ENCODE measurements at regions not wholly inside any gene's neighbourhood (a gene's known extent, or its start where the extent isn't known, plus 50 kb on each side); places are given as distances from the start of the nearest gene placed in this dataset.
"Not testable (repeated sequence)": the region's sequence is repeated elsewhere in the genome, so short reads cannot be mapped to it uniquely, and the experiment has no call there.

DNA sequence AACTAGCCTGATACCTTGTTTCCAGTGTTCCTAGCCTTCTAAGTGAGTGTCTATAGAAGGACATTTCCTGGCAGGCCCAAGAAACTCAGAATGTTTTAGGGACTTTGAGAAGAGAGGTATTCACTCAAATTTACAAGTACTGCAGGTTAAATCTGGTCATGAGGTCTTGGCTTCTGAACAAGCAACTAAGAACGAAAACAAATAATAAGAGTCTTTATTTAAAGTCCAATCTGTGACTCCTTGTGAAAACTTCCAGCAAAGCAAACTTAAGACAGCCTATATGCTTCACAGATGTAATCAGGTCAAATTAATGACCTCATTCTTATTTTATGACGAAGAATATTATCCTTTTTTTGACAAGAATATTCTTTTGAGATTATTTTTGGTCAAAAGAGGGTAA, 79.4 kb upstream of the PRSS16 start:
- DNase-seq, result no peak

DNA sequence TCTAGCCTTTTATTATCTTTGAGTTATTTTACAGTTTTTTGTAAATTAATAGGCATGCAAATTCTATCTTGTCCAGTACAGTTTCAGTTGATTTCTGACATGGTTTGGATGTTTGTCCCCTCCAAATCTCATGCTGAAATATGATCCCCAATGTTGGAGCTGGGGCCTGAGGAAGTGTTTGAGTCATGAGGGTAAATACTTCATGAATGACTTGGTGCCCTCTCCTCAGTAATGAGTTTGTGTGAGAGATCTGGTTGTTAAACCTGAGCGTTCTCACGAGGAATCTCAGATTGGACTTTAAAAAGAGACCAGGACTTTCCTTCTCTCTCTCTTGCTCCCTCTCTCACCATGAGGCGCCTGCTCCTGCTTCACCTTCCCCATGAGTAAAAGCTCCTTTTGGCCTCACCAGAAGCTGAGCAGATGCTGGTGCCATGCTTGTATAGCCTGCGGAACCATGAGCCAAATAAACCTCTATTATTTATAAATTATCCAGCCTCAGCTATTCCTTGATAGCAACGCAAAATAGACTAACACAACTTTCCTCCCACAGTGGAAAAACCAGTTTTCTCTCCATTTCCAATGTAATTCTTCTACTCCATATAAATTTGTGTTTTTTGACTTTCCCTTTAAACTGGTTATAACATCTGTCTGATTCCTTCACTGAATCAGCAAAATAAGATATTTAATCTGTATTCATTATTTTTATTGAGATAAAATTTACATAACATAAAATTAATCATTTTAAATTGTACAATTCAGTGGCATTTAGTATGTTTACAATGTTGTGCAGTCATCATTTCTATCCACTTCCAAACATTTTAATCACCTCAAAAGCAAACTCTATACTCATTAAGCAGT, 78.7 kb upstream of the PRSS16 start:
- DNase-seq, result no peak

DNA sequence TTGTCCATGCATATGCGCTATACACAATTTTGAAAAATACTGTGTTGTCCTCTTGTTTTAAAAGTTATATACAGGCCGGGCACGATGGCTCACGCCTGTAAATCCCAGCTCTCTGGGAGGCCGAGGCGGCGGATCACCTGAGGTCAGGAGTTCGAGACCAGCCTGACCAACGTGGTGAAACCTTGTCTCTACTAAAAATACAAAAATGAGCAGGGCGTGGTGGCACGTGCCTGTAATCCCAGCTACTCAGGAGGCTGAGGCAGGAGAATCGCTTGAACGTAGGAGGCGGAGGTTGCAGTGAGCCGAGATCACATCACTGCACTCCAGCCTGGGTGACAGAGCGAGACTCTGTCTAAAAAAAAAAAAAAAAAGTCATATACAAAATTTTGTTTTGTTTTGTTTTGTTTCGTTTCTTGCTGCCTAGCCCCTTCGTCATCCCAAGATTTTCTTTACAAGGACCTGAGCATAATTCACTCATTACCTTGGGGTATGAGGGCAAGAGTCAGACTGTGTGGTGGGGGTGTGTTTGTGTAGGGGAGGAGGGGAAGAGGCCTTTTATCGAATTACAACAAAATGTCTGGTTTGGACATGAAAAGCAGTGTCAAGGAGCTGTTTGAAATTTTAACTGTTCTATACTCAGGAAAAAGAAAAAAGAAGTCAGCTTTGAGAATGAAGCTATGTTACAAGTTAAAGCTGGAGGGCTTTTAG, 74.8 kb upstream of the PRSS16 start:
- not testable (repeated sequence) for DNase-seq

DNA sequence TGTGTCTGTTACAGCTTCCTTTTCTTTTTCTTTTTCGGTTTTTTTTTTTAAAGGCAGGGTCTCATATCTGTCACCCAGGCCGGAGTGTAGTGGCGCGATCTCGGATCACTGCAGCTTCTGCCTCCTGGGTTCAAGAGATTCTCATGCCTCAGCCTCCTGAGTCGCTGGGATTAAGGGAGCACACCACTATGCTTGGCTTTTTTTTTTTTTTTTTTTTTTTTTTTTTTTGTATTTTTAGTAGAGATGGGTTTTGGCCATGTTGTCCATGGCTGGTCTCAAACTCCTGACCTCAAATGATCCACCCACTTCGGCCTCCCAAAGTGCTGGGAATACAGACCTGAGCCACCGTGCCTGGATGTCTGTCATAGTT, 74.3 kb upstream of the PRSS16 start:
- DNase-seq, result not testable (repeated sequence)

DNA sequence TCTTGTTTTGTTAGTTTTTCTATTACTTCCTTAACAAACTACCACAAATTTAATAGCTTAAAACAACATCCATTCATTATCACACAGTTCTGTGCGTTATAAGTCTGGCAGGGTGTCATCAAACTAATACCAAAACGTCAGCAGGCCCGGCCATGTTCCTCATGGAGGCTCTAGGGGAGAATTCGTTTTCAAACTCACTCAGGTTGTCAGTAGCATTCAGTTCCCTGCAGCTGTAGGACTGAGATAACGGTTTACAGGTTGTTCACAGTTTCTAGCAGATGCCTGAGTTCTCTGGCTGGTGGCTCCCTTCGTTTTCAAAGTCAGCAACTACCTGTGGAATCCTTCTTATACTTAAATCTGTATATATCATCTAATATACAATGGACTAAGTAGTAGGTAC, 72.5 kb upstream of the PRSS16 start:
- no peak for DNase-seq

DNA sequence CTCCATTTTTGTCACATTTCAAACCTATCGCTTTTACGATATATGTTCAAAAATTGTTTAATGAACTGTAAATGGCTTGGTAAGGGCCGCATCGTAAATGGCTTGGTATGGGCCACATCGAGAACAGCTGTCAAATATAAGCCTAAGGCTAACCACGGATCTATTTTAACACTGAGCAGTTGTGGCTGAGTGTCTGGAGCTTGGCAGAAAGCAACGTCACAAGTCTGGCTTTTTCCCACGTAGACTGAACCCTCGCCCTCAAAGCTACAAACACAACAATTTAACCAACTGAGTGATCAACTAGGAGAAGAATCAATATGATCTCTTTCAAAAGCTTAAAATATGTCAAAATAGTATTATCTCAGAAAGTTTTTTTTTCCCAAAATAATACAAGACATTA, 71.4 kb upstream of the PRSS16 start:
- DNase-seq, result no peak

DNA sequence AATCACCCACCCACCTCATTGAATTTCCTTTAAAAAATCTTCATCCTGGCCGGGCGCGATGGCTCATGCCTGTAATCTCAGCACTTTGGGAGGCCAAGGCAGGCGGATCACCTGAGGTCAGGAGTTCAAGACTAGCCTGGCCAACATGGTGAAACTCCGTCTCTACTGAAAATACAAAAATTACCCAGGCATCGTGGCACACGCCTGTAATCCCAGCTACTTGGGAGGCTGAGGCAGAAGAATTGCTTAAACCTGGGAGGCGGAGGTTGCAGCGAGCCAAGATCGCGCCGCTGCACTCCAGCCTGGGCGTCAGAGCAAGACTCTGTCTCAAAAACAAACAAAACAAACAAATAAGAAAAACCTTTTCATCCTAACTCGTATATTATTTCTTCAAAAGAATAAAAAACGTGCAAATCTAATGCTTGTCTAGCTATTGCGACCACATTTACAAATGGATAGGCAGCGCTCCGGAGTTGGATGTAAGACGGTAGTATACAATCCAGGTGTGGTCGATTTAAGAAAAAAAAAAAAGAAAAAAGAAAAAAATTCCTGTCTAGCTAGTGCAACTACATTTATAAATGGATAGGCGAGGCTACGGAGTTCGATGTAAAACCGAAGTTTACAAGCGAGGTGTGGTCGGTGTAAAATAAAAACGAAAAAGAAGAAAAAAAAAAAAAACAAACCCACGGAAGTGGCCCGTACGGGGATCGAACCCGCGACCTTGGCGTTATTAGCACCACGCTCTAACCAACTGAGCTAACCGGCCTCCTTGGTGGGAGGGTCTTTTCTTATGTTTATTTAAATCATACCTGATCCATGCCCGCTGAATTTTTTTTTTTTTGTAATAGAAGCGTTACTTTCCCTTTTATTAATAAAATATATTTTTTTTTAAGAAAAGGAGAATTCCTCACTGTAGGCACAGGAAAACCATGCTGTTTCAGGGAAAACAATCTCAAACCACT, 70.7 kb upstream of the PRSS16 start:
- DNase-seq, result peak; percentile 88

DNA sequence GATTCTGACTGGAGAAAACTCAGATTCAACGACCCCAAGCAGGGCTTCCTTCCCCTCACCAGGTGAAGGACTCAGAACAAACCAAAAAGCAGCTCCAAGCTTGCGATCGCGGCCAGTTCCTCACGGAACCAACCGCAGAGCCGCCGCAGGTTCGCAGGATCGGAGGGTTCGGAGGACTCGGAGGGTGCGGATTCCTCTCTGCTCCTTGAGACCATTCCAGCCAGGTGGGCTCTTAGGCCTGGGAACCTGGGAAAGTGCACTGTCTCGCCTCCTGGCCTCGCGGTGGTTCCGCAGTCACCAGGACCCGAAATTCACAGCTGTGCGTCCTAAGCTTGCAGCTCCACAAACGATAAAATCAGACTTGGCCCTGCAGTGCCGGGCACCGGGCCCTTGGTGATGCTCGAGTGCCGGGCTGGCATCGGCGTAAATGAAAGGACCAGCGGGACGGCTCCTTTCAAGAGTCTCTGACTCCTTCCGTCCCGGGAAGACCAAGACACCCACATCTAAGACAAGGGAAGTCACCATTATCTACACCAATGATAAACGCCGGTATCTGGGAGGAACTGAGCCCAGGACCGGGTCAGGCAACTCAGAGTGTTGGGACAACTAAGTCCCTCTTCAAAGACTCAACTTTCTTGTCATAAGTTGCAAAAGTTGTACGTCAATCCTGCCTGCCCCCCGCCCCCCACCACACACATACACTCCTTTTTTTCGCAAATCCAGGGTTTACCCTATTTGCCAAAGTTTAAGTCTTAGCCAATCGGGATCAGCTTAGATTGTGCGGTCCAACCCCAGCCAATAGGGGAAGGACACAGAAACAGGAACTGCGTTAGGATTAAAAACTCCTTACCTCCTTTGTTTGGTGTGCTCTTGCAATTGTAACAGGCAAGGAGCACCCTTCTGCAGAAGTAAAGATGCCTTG, 69.8 kb upstream of the PRSS16 start:
- DNase-seq, result peak; percentile 89

DNA sequence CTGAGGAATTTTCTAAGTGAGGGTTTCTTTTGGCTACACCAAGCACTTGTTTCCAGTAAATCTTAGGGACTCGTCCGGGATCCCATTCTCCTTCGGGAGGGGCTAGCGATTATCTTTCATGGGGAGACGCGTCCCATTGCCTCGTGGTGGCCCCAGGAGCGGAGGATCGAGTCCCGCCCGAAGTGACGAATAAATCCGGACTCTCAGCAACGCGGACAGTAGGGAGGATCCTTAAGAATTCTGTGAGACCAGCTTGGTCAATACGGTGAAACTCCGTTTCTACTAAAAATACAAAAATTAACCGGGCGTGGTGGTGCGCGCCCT, 69.1 kb upstream of the PRSS16 start:
- DNase-seq, result no peak

DNA sequence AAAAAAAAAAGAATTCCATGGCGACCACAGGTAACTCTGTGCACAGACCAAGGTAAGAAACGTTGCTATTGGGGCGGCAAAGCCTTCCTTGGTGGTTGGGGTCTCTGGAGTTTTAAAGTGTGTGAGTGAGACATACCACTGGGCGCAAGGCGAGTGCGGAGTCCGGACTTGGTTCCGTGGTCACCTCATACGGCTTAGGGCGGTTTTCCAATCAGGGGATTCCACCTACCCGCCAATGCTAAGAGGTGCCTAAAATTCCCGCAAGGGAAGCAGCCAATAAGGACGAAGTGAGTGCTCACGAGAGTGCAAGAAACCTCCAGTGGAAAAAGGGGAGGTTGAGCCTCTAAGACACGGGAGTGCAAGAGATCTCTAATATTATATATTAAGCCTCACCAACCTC, 68.6 kb upstream of the PRSS16 start:
- no peak for DNase-seq

DNA sequence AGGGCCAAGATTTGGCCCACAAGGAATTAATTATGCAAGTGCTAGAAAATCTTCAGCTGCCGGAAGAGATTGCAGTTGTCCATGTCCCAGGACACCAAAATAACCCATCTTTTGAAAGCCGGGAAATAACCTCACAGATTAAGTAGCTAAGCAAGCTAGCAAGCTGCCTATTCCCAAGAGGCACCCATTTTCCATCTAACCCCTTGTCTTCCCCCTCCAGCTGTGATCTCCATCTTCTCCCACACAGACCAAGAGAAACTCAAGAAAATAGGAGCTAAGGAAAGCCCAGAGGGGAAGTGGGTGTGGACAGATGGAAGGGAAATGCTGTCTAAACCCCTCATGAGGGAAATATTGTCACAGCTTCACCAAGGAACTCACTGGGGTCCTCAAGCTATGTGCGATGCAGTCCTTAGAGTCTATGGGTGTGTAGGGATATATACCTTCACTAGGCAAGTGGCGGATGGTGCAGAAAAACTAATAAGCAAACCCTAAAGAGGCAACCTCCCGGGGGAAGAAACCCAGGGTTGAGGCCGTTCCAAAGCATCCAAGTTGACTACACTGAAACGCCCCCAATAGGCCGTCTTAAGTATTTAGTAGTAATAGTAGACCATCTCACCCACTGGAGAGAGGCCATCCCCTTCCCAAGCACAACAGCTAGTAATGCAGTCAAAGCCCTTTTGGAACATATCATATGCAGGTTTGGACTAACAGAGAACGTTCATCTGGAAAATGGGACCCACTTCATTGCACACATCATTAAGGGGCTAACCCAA, 64.3 kb upstream of the PRSS16 start:
- no peak for DNase-seq

DNA sequence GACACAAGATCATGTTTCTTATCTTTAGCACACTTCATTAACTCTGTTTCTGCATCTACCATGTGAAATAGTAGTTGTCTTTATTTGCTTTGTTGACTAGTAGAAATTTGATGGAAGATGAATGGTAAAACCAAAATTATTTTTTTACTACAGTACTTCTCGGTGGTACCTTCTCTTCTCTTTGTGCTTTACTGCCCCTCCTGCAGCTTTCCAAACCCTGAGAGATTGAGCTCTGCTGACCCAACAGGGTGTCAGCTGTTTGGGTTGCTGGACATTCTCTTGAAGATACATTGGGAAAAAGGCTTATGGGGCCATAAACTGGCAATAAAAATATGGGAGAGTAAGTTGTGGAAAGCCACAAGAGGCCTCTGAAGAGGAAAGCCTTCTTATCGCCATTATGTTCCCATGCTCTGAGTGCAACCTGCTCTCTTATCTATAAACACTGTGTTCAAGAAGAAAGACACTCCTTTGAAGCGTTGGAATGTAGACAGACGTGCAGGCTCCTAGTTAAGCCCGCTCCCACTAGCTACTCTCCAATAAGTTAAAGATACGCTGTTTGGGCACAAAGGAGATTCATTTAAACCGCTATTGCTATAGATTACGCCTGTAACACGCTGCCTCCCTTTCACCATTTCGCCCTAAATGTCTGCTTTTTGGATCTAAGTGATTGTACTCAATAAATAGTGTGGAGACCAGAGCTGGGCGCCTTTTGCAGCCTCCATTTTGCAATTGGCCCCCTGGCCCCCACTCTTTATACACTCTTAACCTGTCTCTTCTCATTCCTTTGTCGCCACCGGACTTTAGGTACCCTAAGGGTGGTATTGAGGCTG, 60.1 kb upstream of the PRSS16 start:
- no peak for DNase-seq

DNA sequence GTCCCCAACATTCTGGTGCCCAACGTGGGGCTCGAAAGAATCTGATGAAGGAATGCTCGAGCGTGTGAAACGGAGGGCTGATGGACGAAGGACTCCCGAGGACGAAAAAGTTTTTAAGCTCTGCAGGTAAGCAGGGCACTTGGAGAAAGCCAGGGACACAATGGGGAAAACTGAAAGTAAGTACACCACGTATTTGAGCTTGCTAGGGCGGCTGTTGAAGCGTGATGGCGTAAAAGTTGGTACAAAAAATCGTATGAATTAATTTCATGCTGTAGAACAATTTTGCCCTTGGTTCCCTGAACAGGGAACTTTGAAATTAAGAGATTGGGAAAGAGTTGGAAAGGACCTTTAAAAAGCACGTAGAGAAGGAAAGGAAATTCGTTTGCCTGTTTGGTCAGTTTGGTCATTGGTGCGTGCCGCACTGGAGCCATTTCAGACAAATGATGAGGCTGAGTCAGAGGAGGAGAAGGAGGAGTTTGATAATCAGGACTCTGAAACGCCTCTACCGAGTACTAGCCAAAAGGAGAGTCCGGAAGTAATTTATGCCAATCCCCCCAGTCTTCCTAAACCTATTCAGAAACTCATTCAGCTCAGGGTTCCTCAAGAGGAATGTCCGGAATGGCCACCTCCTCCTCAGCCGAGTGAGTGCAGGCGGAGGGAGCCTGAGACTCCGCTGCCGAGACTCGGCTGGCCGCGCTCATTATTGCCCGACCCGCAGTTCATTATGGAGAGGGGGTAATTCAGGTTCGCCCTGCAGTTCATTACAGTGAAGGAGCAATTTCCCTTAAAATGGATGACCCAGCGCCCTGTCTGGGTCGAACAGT, 59.2 kb upstream of the PRSS16 start:
- peak; percentile 75 for DNase-seq

DNA sequence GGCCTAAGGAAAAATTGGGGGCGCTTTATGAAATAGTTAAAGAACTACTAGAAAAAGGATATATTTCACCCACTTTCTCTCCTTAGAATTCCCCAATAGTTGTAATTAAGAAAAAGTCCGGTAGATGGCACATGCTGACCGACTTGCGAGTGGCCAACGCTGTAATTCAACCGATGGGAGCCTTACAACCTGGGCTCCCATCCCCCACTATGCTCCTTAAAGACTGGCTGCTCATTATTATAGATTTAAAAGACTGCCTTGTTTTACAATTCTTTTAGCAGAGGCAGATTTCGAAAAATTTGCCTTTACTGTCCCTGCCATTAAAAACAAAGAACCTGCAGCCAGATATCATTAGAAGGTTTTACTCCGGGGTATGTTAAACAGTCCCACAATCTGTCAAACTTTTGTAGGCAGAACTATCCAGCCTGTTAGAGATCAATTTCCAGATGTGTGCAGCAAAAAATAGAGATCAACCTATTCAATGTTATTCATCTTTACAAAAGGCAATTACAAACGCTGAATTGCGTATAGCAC, 58.5 kb upstream of the PRSS16 start:
- DNase-seq, result peak; percentile 78

DNA sequence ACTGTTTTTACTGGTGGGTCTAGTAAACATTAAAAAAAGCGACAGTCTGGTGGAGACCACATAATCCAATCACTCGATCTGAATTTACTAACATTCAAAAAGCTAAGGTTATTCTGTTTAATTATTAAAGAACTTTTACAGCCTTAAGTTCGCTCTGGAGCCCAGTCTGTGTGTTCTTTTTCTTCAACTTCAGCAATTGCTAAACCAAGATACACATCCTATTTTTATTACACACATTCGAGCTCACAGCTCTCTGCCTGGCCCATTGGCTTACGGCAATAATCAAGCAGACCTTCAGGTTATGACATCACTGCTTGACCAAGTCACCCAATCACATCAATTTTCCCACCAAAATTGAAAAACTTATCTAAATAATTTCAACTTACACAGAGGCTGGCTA, 57.4 kb upstream of the PRSS16 start:
- no peak for DNase-seq

DNA sequence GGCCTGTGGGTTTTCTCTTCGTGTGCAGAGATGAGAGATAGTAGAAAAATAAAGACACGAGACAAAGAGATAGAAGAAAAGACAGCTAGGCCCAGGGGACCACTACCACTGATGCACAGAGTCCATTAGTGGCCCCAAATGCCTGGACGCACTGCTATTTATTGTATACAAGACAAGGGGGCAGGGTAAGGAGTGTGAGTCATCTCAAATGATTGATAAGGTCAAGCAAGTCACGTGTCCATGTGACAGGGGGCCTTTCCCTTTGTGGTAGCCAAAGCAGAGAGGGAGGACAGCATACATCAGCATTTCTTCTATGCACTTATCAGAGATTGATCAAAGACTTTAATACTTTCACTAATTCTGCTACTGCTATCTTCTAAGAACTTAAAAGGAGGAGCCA, 53.0 kb upstream of the PRSS16 start:
- not testable (repeated sequence) for DNase-seq

DNA sequence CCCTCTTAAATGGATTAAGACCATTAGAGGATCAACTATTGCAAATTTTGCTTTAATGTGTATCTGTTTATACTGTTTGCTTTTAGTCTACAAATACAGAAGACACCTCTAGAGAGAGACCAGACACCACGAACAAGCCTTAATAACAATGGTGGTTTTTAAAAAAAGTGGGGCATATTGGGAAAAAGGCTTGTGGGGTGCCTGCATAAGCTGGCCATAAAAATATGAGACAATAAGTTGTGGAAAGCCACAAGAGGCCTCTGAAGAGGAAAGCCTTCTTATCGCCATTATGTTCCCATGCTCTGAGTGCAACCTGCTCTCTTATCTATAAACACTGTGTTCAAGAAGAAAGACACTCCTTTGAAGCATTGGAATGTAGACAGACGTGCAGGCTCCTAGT, 52.0 kb upstream of the PRSS16 start:
- DNase-seq, result not testable (repeated sequence)

All from activated effector memory CD4-positive, alpha-beta T cell treated with anti-CD3 and anti-CD28 coated beads, Interleukin-2, amount 50 U/mL, for 16 hours (primary cell).